ENCODE measurements at regions not wholly inside any gene's neighbourhood (a gene's known extent, or its start where the extent isn't known, plus 50 kb on each side); places are given as distances from the start of the nearest gene placed in this dataset.
"Not testable (repeated sequence)": the region's sequence is repeated elsewhere in the genome, so short reads cannot be mapped to it uniquely, and the experiment has no call there.

- DNase-seq, result not testable (repeated sequence)
Measured at GRCh38 chr17:16840219-16840618, 131.7 kb downstream of the TNFRSF13B start.

- DNase-seq, result not testable (repeated sequence)
Measured at GRCh38 chr17:16839242-16840175, 132.4 kb downstream of the TNFRSF13B start.

DNA sequence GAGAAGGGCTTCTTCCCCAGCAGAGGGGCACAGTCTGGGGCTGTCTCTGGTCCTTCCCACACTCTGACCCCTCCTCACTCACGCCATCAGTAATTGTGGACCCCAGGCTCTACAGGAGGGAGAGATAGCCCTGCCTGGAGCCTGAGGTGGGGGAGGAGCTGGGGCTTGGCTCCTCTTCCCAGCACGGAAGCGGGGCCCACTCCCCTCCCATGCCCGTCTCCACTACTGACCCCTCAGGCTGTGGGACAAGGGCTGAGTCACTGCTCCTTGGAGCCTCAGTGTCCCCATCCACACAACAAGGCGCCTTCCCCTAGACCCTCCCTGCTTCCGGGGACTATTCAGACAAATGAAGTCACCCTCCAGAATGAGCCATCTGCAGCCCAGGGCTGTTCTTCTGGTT is 133.1 kb downstream of the TNFRSF13B start:
- not testable (repeated sequence) for DNase-seq

- not testable (repeated sequence) for DNase-seq
Measured at GRCh38 chr17:16838287-16838686, 133.6 kb downstream of the TNFRSF13B start.

DNA sequence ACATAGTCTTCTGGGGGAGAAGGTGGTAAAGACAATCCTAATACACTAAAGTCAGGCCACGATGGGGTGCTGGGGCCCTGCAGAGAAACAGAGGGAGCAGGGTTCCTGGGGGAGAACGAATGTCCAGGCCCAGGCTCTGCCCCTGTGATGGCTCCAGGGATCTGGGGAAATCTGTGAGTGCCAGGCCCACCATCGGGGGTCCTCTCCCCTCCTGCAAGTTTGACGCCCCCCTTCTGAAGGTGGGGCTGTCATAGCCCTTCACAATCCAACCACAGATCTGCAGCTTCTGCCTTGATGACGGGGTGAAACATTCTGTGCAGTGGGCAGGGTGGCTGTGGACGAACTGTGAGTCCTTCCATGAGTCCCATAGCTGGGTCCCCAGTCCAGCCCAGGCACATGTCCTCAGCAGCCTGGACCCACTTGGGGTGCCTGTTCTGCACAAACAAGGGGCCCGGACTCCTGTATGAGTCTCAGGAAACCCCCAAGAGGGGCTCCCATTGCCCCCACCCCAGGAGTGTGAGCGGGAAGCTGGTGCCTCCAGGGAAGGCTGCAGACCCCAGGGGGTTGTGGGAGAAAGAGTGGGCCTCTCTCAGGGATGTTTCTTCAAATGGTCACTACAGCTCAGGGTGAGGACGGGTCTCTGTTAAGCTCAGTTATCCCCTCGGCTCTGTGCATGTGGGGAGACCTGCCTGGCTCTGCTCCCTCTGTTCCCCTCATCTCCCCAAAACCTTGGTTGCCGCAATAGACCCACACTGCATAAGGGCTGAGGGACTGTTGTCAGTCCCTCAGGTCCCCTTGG is 134.3 kb downstream of the TNFRSF13B start:
- not testable (repeated sequence) for DNase-seq

DNA sequence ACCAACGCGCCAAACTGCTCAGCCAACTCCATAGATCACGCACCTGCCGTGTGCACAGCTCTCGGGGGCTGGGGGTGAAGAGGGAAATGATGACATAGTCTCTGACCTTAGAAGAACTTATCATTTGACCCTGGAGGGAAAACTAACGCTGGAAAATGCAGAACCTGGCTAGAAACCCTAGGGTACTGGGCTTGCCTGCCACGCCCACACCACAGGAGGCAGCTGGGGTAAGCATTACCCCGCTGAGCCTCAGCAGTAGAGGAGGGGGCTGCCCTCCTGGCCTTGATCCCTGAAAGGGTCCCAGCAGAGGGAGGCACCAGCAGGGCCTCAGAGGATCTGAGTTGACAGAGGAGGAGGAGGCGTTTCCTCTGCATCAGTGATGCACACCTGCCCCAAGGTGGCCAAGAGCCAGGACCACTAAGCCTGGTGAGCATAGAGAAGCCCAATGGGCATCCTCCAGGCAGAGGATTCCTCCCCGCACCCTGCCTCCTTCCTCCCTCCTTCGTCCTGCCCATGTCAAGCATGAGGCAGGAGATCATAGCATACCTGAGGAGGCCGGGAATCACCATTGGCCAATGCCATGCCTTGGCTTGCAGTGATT is 135.5 kb downstream of the TNFRSF13B start:
- not testable (repeated sequence) for DNase-seq

GRCh38 chr17:16833517-16833916 is 138.4 kb downstream of the TNFRSF13B start:
- DNase-seq, result not testable (repeated sequence)

- DNase-seq, result not testable (repeated sequence)
Measured at GRCh38 chr17:16832853-16833252, 139.1 kb downstream of the TNFRSF13B start.

DNA sequence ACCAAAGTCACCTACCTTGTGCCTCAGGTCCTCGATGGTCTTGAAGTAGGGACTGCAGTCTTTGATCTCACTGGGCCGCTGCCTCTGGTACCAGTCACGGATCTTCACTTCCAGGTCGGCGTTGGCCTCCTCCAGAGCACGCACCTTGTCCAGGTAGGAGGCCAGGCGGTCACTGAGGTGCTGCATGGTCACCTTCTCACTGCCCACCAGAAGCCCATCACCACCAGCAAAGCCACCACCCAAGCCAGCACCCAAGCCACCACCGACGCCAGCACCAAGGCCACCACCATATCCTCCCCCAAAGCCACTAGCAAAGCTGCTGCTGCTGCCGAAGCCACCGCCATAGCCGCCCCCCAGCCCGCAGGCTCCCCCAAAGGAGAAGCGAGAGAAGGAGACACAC is 139.7 kb downstream of the TNFRSF13B start:
- not testable (repeated sequence) for DNase-seq

- not testable (repeated sequence) for DNase-seq
Measured at GRCh38 chr17:16830770-16831169, 140.7 kb downstream of the CCDC144A start.

DNA sequence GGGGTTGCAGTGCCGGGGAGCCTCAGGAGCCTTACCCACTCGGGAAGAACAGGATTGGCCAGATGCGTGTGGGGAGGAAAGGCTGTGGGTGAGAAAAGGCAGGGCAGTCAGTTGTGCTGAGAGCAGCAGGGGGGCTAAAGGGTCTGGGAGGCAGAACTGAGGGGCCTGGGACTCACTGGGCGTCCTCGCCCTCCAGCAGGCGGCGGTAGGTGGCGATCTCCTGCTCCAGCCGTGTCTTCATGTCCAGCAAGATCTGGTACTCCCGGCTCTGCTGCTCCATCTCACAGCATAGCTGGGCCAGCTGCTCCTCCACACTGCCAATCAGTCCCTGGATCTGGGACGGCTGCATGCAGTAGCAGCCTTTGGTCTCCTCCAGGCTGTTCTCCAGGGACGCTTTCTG is 140.2 kb downstream of the CCDC144A start:
- not testable (repeated sequence) for DNase-seq

Data from activated T-cell treated with anti-CD3 and anti-CD28 coated beads, Interleukin-2, amount 50 U/mL, for 1 hour (primary cell).